EL (cell line): ENCODE measurements at regions not wholly inside any gene's neighbourhood (a gene's known extent, or its start where the extent isn't known, plus 50 kb on each side); places are given as distances from the start of the nearest gene placed in this dataset.
"Not testable (repeated sequence)": the region's sequence is repeated elsewhere in the genome, so short reads cannot be mapped to it uniquely, and the experiment has no call there.

Source experiments
- DNase-seq: peaks from one replicate; pipeline ENCODE4 v3.0.0-alpha.2; 2016

DNA sequence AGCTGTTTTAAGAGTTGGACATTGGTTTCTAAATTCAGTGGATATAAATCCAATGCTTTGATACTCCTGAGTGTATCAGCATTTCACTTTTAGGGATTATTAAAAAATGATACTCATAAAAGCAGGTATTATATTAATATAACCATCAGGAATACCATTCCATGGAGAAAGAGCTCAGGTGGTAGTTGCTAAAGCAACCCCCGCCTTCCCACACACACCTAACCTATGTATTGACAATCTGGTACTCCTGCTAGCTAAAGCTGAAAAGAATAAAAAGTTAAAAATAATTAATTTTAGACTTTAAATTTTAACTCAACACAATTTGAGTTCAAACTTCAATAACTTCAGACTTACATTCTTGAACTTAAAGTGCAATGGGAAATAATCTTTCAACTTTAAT is 717.1 kb upstream of the HS3ST1 start:
- DNase-seq = no peak

DNA sequence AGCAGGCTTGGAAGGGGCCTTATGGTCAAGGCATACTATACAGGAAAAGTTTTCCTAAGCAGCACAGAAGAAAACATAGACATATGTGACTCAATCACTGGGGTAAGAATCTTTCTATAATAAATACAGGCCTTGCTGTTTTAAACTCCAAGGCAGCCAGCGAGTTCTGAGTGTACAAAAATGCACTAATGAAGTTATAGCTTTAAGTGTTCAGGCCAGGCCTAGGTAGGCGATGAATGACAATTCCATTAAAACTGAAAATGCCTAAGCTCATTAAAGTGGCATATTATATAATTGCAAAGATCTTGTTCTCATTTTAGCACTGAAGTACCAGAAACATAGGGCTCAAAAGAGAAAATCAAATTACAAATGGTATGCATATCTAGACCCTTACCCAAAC is 716.4 kb upstream of the HS3ST1 start:
- DNase-seq = no peak

DNA sequence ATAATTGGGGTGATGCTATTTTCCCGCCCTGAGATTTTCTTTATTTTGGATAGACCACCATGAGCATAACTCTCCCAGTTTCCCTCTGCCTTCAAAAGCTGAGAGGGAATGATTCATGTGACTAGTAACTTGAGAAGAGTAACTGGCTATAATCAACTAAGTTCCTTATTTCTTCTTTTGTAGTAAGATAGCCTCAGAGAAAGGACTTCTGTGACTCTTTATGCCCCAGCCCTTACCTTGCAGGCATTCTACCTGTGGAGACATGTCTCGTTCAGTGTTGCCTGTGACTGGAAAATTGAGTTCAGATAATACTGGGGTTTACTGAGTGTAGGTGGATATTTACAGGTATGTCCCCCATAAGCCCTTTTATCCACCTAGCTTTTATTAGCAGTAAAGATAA is 715.4 kb upstream of the HS3ST1 start:
- DNase-seq = no peak

DNA sequence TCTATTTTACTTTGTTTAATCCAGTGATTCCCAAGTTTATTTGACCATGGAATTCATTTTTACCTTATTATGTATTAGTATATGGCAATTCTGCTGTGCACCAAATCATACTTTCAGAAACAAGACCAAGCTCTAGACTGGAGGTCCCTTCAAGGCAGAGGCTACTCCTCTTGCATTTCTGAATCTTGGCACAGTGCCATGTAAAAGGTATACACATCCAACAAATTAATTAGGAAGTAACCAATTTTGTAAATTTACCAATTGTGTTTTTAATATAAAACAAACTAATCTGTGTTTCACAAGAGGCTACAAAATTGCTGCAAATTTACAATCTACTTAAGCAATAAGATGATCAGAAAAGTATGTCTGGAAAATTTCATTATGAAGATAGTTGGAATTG is 712.2 kb upstream of the HS3ST1 start:
- DNase-seq = no peak

DNA sequence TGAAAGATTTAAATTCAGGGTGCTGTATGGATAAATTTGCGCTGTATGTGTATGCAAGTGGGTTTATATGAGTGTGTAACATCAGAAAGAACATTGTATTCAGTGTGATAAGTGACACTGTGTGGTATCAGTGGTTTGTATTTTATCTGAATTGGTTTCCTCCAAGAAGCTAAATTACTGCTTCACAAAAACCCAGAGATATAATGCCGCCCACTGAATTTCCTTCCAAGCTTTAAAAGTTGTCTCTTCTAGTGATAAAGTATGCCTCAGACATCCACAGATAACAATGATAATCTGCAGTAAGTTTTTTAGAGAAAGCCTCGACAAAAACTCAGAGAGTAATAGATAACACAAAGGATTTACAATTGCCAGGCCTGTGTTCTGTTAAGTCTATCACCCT is 710.6 kb upstream of the HS3ST1 start:
- DNase-seq = no peak

DNA sequence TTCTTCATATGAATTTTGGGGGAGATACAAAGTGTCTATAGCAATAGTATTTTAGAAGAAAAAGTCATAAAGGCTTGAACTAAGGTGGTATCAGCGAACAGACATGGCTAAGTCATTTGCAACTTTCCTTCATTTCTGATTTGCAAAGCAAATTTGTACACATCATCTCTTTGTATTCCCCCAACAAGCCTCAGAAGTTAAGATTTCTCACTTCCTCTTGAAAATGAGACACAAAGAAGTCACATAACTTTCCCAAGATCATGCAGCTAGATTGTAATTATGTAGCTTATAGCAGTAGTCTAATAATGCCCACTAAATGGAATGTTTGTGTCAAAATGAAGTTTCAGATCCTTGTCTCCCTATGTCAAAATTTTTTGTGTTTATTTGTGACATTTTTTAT is 709.8 kb upstream of the HS3ST1 start:
- DNase-seq = no peak

DNA sequence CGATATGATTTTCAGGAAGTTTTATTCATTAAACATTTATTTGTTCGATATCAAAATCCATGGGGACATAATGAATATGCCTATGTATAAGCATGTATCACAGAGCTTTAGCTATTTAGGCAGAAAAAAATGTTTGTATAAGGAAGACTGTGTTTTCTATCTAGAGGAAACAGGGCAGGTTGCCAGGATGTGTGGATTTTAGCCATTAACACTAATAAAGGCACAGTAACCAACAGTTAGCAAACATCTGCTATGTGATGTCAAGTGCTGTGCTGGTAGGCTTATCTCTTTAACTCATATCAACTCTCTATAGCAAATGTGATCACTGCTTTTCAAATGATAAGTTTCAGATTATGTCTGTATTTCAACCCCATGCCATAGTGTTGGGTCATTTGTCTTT is 708.9 kb upstream of the HS3ST1 start:
- DNase-seq = no peak

DNA sequence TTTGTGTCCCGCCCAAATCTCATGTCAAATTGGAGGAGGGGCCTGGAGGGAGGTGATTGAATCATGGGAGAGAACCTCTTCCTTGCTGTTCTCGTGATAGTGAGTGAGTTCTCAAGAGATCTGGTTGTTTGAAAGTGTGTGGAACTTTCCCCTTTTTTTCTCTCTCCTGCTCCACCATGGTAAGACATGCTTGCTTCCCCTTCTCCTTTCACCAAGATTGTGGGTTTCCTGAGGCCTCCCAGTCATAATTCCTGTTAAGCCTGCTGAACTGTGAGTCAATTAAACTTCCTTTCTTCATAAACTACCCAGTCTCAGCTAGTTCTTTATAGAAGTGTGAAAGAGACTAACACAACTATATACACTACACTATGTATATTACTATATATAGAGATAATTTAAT is 697.8 kb upstream of the HS3ST1 start:
- no peak for DNase-seq

DNA sequence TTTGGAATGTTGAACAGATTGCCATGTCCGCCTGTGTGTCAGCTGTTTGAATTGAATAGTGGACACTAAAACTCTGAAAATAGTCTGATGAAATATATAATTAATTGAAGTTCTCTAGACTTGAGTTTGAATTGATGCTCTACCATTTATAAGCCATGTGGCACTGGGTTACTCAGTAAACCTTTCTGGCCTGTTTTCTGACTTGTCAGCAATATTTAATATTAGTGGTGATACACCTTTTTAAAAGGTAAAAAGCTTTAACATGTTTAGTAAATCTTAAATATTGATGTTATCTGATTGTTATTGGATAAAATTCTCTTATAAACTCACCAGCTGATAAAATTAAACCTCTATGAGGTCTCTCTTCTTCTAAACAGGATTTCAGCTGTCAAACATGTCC is 695.4 kb upstream of the HS3ST1 start:
- DNase-seq = no peak

DNA sequence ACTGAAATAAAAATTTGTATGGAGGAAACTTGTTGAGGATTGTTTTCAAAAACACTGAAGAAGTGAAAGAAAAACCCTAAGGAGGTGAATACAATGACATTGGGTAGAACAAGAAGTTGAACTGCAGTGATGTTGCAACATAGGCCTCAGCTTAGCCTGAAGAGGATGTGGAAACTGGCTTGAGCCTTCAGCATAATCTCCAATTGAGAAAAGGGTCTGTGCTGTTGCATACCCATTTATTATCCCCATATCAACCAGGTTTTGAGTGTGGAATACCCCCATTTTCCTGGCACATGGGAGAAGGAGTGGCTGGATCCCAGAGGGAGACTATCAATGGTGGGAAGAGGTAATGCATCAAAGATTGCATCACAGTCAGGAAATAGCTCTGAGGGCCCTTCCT is 695.0 kb upstream of the HS3ST1 start:
- DNase-seq = no peak

DNA sequence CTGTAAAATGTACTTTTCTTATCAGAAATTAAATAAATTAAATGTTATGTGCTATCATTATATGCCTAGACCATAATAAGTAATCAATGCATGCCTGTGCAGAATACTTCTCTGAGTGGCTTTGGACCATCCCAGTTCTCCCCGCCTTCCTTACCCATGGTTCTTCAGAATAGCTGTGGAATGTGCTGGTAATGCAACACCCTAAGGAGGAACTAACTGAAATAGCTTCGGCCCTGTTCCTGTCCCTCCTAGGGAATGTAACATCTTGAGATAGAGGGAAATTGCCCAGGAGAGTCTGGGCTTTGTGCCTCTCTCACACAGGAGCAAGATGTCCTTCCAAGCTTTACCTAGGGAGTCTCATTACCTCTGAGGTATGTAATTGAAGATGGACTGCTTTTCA is 693.6 kb upstream of the HS3ST1 start:
- no peak for DNase-seq

DNA sequence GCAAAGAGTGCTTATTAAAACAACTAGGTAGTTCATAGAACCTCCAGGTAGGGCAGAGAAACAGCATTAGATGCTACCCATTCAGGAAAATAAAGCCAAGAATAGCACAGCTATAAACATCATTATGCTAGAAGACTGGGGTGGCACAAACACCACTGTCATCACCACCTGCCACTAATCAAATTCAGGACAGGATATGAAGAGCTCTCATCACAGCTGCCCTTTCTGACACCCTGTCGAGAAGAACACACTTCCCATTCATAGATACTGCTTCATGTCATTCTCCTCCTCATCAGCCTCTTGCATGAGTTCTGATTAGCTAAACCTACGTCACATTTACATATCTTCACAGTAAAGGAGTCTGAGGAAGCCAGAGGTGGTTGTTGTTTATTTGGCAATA is 692.3 kb upstream of the HS3ST1 start:
- DNase-seq = no peak

DNA sequence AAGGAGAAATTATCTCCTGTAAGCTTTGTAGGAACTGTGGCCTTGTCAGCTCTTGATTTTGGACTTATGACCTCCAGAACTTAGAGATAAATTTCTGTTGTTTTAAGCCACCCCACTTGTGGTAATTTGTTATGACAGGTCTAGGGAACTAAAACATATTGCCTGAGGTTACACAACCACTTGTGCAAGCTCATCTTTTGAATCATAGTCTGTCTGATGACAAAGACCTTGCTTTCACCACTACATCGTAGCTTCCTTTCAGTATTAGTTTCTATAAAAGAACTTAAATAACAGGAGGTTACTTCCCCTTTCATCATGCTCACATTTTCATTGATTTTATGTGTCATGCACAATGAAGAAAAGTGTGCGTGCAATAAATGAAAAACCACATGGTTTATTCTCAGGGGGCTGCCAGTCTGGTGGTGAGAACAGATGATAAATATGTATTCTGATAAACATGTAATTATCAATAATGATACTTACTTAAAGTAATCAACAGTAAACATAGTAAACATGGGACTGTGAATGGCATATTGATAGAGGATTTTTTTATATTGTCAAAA is 690.0 kb upstream of the HS3ST1 start:
- no peak for DNase-seq

DNA sequence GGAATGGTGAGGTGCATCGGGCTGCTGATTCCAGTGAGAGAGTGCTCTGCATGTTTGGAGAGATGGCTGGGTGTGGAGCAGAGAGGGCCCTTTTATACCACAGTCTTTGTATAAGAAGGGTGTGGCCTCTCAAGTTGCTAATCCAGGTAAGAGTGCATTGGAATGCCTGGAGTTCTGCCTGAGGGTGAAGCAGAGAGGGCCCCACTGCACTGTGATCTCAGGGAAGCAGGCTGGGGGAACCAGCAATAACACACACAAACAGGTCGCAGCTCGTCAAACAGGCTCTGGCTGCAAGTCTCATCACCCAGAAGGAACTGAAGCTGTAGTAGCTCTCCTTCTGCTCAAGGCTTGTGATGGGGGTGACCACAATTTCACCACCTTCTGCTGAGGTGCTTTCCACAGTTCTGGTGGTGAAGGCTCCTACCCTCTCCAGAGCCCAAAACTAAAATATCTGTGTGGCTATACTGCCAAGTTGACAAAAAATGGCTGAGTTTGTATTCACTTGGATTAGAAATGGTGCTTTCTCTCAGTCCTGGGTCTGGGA is 687.4 kb upstream of the HS3ST1 start:
- no peak for DNase-seq

DNA sequence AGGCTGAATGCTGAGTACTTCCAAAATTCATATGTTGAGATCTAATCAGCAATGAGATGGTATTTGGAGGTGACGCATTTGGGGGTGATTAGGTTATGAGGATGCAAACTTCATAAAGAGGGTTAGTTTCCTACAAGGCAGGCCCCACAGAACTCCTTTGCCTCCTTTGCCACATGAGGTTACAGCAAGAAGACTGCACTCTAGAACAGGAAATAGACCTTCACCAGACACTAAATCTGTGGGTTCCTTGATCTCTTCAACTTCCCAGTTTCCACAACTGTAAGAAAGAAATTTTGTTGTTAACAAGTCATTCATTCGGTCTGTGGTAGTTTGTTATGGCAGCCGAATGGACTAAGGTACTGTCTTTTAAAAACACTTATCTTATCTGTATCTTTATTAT is 681.9 kb upstream of the HS3ST1 start:
- no peak for DNase-seq

DNA sequence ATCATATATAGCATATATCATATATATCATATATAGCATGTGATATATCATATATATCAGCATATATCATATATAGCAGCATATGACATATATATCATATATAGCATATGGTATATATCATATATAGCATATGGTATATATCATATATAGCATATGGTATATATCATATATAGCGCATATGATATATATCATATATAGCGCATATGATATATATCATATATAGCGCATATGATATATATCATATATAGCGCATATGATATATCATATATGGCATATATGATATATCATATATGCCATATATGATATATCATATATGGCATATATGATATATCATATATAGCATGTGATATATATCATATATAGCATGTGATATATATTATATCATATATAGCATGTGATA is 680.4 kb upstream of the HS3ST1 start:
- DNase-seq = not testable (repeated sequence)

DNA sequence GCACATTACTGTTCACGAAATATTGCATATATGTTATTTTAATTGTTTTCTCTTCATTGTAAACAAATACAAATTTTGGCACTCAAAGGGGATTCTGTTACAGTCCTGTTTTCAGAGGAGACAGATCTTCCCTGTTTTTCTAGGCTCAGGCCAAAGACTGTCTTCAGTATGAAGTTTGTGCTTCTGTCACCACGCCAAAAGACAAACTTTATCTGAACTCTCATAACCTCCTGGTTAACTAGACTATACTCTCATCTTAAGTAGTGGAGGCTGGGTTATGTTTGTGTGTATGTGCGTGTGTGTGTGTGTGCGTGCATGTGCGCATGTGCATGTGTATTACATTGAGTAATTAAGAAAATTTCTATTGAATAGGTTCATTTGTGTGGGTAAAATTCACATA is 676.8 kb upstream of the HS3ST1 start:
- no peak for DNase-seq

DNA sequence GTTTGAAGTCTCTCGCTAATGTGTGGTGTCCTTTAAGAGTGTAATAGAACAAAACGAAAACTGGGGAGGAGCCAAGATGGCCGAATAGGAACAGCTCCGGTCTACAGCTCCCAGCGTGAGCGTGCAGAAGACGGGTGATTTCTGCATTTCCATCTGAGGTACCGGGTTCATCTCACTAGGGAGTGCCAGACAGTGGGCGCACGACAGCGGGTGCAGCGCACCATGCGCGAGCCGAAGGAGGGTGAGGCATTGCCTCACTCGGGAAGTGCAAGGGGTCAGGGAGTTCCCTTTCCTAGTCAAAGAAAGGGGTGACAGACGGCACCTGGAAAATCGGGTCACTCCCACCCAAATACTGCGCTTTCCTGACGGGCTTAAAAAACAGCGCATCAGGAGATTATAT is 661.2 kb upstream of the HS3ST1 start:
- DNase-seq = not testable (repeated sequence)

DNA sequence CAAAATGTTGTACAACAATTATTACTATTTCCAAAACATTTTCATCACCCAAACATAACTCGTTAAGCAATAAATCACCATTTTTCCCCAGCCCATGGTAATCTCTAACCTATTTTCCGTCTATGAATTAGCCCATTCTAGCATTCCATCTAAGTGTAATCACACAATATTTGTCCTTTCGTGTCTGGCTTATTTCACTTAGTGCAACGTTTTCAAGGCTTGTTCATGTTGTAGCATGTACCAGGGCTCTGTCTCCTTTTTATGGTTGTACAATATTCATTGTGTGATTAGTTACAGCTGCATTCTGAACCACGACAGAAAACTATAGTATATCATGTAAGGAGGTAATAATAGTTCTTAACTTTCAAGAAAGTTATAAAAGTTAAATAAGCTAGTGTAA is 656.0 kb upstream of the HS3ST1 start:
- DNase-seq = no peak

DNA sequence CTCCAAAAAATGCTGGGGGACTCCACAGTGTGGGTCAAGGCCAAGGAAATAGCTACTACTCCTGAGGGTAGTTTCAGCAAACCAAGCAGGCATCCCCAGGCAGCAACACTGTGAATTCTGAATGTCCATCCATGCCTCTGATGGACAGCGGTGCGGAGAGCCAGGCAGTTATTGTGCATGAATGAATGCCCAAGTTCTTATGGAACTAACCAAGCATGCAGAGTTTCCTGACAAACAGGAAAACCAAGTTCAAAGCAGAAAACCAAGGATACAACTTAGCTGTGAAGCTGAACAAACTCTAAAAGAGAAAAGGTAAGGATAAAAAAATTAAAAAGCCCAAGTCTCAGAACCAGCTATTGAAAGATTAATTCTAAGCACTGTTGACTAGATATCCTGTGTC is 642.6 kb upstream of the HS3ST1 start:
- no peak for DNase-seq

DNA sequence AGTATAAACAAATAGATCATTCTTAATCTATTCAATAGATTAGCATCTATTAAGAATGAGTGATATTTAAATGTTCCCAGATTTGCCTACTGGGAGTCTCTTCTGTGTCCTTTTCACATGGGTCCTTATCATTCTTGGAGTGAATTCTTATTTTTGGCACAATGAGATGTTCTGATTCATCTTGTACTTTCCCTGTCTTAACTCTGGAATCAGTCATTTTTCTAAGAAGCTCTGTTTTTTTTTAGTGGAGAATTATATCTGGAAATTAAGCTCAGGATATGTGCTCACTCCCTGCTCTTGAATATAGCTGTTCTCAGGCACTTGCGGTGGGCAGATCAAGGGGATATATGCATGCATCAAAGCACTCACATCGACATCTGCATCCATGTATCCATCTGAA is 625.3 kb upstream of the HS3ST1 start:
- no peak for DNase-seq

DNA sequence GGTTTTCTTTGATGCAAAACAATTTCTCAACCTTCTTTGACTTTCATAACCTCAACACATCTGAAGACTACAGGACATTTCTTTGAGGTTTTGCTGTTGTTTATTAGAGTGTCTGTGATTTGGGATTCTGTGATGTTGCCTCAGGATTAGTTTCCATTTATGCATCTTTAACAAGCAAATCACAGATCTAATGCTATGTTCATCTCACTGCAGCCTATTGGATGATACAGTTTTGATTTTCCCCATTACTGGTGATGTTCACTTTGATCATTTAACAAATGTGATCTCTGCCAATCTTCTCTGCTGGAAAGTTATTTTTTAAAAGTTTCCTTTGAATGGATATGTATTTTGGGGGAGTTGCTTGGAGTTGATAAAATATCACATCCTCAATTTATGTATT is 624.9 kb upstream of the HS3ST1 start:
- DNase-seq = no peak

DNA sequence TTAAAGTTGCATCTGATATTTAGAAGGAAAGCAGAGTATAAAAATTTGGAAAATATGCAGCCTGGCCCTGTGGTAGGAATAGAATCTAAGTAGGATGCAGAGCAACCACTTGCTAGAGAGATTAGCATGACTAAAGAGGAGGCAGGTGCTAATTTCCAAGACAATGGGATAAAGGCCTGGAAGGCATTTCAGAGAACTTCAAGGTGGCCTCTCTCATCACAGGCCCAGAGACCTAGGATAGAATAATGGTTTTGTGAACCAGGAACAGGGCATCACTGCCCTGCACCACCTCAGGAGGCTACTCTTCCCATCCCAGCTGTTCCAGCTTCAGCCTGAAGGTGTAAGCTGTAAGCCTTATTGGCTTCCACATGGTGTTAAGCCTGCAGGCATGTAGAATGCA is 621.7 kb upstream of the HS3ST1 start:
- no peak for DNase-seq

DNA sequence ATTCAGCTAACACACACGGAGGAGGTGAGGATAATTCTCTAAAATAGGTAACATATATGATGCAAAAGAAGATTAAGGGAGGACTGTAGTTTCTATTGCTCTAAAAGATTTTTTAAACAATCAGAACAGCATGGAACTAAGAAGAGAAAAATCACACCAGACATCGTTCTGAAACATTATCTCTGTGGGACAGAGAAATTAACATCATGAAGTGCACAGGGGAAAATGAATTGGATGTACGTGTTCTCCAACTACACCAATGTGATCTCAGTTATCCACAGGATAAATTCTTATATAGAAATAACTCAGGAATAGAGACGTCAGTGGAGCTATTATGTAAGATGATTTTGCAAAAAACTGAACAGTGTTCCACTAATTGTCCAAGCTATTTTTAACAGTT is 614.1 kb upstream of the HS3ST1 start:
- DNase-seq = no peak

DNA sequence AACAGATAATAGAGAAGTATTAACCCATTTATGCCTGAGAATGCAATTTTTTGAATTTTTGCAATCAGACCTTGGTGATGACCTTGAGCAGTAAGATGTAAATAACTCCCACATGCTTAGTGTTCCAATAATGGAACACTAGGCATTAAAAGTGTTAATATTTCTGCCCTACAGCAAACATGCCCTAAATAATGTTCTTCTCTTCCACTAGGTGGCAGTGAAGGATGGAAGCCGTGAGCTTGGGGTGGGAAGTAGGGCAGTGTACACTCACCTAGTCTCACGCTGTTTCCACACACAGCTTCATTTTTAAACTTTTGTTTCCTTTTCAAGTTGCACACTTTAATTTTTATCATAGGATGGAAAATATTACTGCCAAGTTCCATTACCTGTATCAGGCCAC is 613.1 kb upstream of the HS3ST1 start:
- DNase-seq = no peak

DNA sequence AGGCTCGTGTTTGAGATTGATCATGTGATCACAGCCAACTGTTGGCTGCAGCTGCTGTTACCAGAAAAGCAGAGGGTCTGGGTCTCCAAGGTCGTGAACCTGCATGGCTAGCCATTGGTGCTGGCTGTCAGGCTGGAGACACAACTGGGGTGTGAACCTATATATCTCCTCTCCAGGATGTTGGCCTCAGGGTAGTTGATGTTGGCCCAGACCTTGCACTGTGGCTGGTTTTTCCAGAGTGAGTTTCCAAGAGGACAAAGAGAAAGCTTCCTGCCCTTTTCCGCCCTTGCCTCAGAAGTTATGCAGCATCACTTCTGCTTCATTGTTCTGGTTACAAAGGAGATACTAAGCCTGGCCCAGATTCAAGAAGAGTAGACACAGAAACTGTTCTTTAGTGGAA is 607.8 kb upstream of the HS3ST1 start:
- DNase-seq = no peak
